Stimulated activated CD4-positive, alpha-beta T cell treated with anti-CD3 and anti-CD28 coated beads, Interleukin-15, amount 100 ng/mL, for 48 hours (primary cell): ENCODE measurements at regions not wholly inside any gene's neighbourhood (a gene's known extent, or its start where the extent isn't known, plus 50 kb on each side); places are given as distances from the start of the nearest gene placed in this dataset.
"Not testable (repeated sequence)": the region's sequence is repeated elsewhere in the genome, so short reads cannot be mapped to it uniquely, and the experiment has no call there.

Experiments
- DNase-seq, 2 donors: peaks; one replicate each; pipeline ENCODE4 v3.0.0-alpha.2; 2020; ENCODE audit warnings: low read depth in 2 of 2

GRCh38 chr5:131107128-131107527, 57.9 kb downstream of the HINT1 start:
- DNase-seq: no peak

DNA sequence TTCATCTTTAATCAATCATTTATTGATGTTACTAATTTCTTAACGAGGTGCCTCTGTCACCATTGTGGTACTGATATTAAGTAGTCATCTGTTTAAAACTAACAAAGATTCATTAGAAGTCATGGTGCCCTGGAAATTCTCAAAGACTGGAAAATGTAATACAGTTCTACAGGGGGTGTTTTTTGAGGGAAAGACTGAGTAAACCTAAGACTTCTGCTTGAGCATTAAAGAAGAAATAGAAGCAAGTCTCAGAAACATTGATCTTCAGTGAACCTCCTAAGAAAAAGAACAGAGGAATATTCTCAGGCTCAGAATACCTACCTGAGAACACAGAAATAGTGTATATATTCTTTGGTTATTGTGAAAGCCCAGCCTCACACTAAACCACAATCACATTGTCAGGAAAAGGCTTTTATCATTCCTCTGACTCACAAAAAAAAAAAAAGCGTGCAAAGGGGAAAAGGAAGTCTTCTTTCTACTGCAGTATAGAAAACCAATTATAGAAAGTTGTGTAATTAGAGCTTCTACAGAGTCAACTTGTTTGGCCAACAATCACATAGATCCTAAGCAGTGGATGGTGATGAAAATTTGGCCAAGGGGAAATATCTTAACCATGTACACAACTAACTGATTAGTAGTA, 60.8 kb downstream of the HINT1 start:
- DNase-seq: no peak

- DNase-seq: no peak
Measured at GRCh38 chr5:131096774-131097710, 68.0 kb downstream of the HINT1 start.

- DNase-seq: not testable (repeated sequence)
Measured at GRCh38 chr5:131095561-131095960, 69.5 kb downstream of the HINT1 start.

GRCh38 chr5:131084436-131084835, 80.6 kb downstream of the HINT1 start:
- DNase-seq: no peak

DNA sequence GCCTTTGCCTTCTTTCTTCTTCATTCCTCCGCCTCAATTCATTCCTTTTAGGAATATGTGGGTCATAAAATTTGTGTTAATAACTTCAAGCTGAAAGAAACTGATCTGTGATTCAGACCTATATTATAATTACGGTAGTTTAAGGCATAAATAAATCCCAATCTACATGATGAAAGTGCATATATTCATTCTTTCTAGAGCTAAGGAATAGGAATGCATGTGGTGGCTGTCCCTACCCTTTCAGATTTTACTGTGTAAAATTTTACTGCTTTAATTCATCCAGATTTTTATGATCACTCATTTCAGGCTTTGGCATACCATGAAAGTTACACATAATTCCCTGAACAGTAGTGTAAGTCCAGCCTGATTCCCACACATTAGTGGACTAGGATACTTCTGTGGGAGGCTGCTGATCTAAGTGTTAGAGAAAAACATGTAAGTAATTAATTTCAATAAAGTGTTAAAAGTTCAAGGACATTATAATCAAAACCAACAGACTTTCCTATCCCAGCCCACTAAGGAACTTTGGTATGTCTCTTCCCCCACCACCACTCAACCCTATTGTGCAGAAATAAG, 83.1 kb downstream of the HINT1 start:
- DNase-seq: no peak

DNA sequence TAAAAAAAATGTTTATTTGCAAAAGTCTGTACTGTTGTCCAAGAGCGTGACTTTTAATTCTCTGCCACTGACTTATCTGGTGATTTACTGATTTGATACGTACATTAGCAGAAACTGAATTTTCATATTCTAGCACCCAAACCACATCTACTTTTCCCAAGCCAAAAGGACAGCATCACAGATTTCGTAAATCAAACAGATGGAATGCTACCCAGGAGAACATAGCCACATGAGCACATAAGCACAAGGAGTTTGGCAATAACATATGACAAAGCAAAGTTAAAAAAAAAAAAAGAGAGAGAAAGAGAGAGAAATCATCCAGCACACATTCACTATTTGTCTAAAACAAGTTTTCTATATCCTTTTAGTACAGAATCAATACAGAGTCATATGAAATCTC, 83.7 kb downstream of the HINT1 start:
- no peak for DNase-seq

DNA sequence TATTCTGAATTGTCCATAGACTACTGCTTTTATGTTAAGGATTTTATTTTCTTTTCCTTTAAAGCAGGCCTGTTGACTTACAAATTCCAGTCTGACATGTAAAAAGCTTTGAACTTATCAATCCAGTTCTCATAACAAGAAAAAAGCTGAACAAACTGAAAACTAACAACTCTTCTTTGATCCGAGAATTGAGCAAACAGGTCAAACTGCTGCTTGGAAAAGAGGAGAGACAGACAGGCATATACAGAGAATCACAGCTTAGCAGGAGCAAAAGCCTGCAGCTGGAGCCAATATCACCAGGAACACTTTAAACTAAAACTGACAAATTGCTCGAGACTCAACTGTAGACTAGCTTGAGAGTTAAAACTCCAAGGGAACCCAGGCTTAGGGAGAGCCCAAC, 85.8 kb downstream of the HINT1 start:
- DNase-seq: no peak

DNA sequence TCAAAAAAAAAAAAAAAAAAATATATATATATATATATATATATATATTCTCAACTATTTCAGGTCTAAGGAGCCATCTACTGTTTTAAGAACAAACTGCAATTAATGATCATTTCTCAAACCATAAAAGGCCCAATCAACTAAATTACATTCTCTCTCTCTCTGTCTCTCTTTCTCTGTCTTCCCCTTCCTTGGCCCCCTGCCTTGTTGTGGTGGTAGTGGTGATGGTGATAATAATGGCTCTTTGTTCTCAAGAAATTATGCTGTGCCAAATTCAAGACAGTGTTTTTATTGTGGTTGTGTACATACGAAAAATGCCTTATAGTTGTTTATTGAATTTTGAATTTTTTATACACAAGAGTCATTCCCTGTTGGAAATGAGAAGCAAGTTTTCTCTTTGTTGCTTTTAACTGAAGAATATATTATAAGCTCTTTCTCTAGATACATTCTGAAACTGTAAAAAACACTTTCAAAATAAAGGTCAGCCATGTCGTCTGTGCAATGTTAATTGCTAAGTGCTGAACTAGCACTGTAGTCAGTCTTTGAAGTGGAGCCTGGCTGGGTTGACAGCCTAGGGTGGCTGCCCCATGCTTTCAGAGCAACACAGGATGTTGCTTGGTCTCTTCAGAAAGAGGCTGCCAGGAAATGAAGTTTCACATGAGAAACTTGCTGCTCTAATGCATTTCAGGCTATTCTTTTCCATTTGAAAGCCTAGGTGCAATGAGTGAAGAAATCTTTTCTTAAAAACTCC, 96.0 kb downstream of the HINT1 start:
- peak; percentile 39 to 42 for DNase-seq

DNA sequence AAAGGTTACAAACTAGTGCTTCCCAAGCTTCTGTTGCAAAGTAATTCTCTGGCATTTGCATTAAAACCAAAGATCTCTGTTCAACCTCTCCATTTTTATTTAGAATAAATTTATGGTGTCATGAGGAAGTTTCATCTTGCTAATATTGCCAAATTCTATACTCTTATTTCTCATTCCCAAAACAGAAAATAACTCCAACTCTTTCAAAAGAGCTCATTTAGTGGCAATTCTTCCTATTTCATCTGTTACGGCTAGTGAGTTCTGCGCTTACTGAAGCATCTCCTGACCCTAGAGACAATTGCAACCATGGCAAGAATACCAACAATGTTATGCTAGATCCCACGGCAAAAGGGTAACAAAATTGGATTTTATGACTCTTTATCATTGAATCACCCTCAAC, 97.0 kb downstream of the HINT1 start:
- no peak for DNase-seq

DNA sequence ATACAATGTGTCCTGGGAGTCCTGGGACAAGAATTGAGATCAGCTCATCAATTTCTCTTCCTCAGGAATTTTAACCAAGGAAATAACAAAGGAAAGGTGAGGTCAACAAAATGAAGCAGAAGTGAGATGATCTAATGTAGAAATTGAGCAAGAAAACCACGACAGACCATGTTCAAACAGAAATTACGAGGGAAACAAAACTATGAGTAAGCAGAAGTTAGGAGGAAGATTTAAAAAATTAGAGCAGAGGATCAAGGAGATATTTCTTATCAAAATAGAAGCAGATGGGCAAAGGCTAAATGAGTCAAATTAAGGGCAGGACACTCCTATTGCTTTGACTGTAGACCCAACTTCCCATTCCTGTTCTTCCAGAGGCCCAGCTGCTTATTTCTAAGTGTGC, 97.4 kb downstream of the HINT1 start:
- DNase-seq: no peak

GRCh38 chr5:131064669-131065371, 100.2 kb downstream of the HINT1 start:
- DNase-seq: no peak

DNA sequence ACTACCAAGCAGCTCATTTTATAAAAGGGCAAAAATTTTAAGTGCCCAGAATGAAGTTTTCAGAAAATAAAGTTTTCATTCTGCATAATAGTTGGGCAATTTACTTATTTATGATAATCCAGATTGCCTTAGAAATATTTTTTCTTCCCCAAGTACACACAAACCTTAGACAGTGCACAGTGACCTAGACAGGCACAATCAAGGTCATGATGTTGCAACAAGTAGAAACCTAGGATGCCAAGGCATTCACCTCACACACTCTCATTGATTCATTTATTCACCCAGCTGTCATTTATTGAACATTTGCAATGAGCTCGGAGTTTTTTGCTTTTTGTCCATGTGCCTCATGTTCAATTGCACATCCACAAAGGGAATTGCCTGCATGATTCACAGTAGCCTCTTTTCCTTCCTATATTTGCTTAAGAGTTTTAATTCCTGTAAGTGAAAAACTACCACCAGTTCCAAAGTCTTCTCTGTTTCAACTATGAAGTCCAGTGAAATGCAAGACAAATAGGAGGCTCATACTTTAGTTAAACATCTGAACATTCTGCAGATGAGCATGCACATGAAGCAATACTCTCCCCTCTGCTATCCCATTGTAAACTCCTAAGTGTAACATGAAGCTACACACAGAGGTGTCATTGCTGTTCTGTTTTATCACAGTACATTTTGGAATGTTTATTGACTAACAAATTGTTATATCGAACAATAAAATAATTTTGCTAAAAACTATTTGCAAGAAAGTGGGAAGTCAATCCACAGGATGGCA, 122.9 kb downstream of the HINT1 start:
- DNase-seq: no peak

- no peak for DNase-seq
Measured at GRCh38 chr5:131023498-131023865, 141.6 kb downstream of the HINT1 start.

- no peak for DNase-seq
Measured at GRCh38 chr5:131022811-131023497, 142.1 kb downstream of the HINT1 start.

- no peak for DNase-seq
Measured at GRCh38 chr5:131021646-131022045, 143.4 kb downstream of the HINT1 start.

- DNase-seq: no peak
Measured at GRCh38 chr5:131019601-131020315, 145.3 kb downstream of the HINT1 start.

DNA sequence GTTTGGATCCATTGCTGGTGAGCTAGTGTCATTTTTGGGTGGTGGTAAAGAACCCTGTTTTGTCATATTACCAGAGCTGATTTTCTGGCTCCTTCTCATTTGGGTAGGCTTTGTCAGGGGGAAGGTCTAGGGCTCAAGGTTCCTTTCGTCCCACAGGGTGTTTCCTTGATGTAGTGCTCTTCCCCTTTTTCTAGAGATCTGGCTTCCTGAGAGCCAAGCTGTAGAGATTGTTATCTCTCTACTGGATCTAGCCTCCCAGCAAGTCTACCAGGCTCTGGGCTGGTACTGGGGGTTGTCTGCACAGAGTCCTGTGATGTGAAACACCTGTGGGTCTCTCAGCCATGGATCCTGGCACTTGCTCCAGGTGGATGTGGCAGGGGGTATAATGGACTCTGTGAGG, 145.9 kb downstream of the HINT1 start:
- no peak for DNase-seq

DNA sequence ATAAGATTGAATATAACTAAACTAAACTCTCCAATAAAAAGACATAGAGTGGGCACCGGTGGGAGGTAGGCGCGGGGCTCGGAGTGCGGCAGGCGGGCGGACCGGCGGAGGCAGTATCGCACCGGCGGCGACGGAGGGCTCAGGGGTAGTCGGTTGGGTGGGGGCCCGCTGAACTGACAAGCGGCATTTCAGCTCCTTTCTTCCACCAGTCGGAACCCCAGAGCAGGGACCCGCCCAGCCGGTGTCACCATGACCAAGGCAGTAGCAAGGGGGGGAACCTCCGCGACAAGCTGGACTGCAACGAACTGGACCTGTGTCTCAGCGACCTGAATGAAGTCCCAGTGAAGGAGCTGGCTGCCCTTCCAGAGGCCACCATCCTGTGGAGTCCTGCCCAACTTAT, 156.7 kb downstream of the HINT1 start:
- no peak for DNase-seq
